ENCODE measurements at regions not wholly inside any gene's neighbourhood (a gene's known extent, or its start where the extent isn't known, plus 50 kb on each side); places are given as distances from the start of the nearest gene placed in this dataset.

- Histone ChIP-seq H3K4me3 (replicated peaks in 1 of 3) (no peak overlapping the region), H3K9me3 (no peaks in the 10 kb centered on the region), H3K4me1 (no peaks in the 10 kb centered on the region), H3K27ac (no peak overlapping the region), H3K36me3 (no peaks in the 10 kb centered on the region), H3K27me3 (no peaks in the 10 kb centered on the region)
- DNase-seq, result no peak
- TF ChIP-seq CTCF (IDR thresholded peaks at IDR 0.05) (no peak), POLR2A (IDR thresholded peaks at IDR 0.05) (no peak)
- intact Hi-C loops (cut with DNase I), result no loop called here
- WGBS, 2 donors, result 82 to 85% methylated on average over 3 of the region's 3 CpGs
Observed at GRCh38 chr2:12498286-12498685, 218.4 kb upstream of the TRIB2 start.

- Histone ChIP-seq H3K36me3 (no peaks in the 10 kb centered on the region), H3K4me3 (replicated peaks in 1 of 3) (no peak overlapping the region), H3K27me3 (no peaks in the 10 kb centered on the region), H3K4me1 (no peaks in the 10 kb centered on the region), H3K9me3 (no peaks in the 10 kb centered on the region), H3K27ac (no peak overlapping the region)
- intact Hi-C loops (cut with DNase I), result no loop called here
- DNase-seq, result no peak
- WGBS, 2 donors, result 98 to 100% methylated on average over 1 of the region's 1 CpG
- TF ChIP-seq CTCF (IDR thresholded peaks at IDR 0.05) (no peak), POLR2A (IDR thresholded peaks at IDR 0.05) (no peak)
Observed at GRCh38 chr2:12498704-12499103, 218.0 kb upstream of the TRIB2 start.

- TF ChIP-seq POLR2A (IDR thresholded peaks at IDR 0.05) (no peak), CTCF (IDR thresholded peaks at IDR 0.05) (no peak)
Observed at GRCh38 chr2:12500899-12501298, 215.8 kb upstream of the TRIB2 start.

GRCh38 chr2:12501469-12502158 is 215.1 kb upstream of the TRIB2 start:
- TF ChIP-seq CTCF (IDR thresholded peaks at IDR 0.05), result no peak
- no peak for TF ChIP-seq POLR2A (IDR thresholded peaks at IDR 0.05)
- H3K4me1 ChIP-seq, result no peaks in the 10 kb centered on the region
- no peaks in the 10 kb centered on the region for H3K27me3 ChIP-seq
- H3K27ac ChIP-seq, result peak overlapping the region in 1 of 3 donors; percentile 24
- no peaks in the 10 kb centered on the region for H3K9me3 ChIP-seq
- intact Hi-C loops (cut with DNase I), result no loop called here
- no peak overlapping the region for H3K4me3 ChIP-seq (replicated peaks in 1 of 3)
- no peaks in the 10 kb centered on the region for H3K36me3 ChIP-seq
- peak; percentile 23 to 33 for DNase-seq
- 39% methylated on average over 4 of the region's 4 CpGs for WGBS, 2 donors

More at GRCh38 chr2:12500899-12501298, 215.8 kb upstream of the TRIB2 start:
- no peaks in the 10 kb centered on the region for H3K9me3 ChIP-seq
- peak overlapping the region in 2 of 3 donors; percentile 7 to 24 for H3K27ac ChIP-seq
- H3K27me3 ChIP-seq, result no peaks in the 10 kb centered on the region
- H3K4me1 ChIP-seq, result no peaks in the 10 kb centered on the region
- no peaks in the 10 kb centered on the region for H3K36me3 ChIP-seq
- 87 to 95% methylated on average over 1 of the region's 1 CpG for WGBS, 2 donors
- no peak overlapping the region for H3K4me3 ChIP-seq (replicated peaks in 1 of 3)
- intact Hi-C loops (cut with DNase I), result no loop called here
- DNase-seq, result no peak

- Histone ChIP-seq H3K4me3 (replicated peaks in 1 of 3) (no peak overlapping the region), H3K36me3 (no peaks in the 10 kb centered on the region), H3K27me3 (no peaks in the 10 kb centered on the region), H3K9me3 (no peaks in the 10 kb centered on the region), H3K4me1 (no peaks in the 10 kb centered on the region), H3K27ac (no peak overlapping the region)
- TF ChIP-seq CTCF (IDR thresholded peaks at IDR 0.05), result no peak
- TF ChIP-seq POLR2A (IDR thresholded peaks at IDR 0.05), result no peak
- WGBS, 2 donors, result 80 to 89% methylated on average over 6 of the region's 6 CpGs
- intact Hi-C loops (cut with DNase I), result no loop called here
- no peak for DNase-seq
Observed at GRCh38 chr2:12502759-12503158, 214.0 kb upstream of the TRIB2 start.
